Colonic mucosa (tissue), 4 donors: ENCODE measurements at regions not wholly inside any gene's neighbourhood (a gene's known extent, or its start where the extent isn't known, plus 50 kb on each side); places are given as distances from the start of the nearest gene placed in this dataset.
A peak's percentile ranks its signal among the peaks of the same experiment; 100 is the strongest.

ENCODE experiments used
- DNase-seq: peaks from one replicate; pipeline ENCODE4 v3.0.0-alpha.2; 2020
- H3K27ac ChIP-seq: fragments of 200-600 bp; one replicate; pipeline ENCODE4 v1.8.0; 2021
- H3K27me3 ChIP-seq: fragments of 200-600 bp; one replicate; pipeline ENCODE4 v1.8.0; 2021
- H3K36me3 ChIP-seq: fragments of 200-600 bp; one replicate; pipeline ENCODE4 v1.8.0; 2021
- H3K4me1 ChIP-seq: fragments of 200-600 bp; one replicate; pipeline ENCODE4 v1.8.0; 2021; ENCODE audit warnings: mild to moderate bottlenecking
- H3K4me3 ChIP-seq: fragments of 200-600 bp; one replicate; pipeline ENCODE4 v1.8.0; 2021
- H3K9ac ChIP-seq, 2 donors: one replicate each; pipeline ENCODE4 v1.7.0; 2013; ENCODE audit warnings: control low read depth in 2 of 2, low read depth in 2 of 2, low read length in 2 of 2
- H3K9me3 ChIP-seq: fragments of 200-600 bp; one replicate; pipeline ENCODE4 v1.8.0; 2021
- CTCF ChIP-seq: fragments of 200-600 bp; IDR thresholded peaks from one replicate; pipeline ENCODE4 v1.8.0; 2022; ENCODE audit warnings: antibody characterized with exemption, mild to moderate bottlenecking
- intact Hi-C: fragments of 100-400 bp; cut with DNase I; formaldehyde crosslinking; loops from one replicate; pipeline ENCODE4 v1.14.1; 2022
- donor health status: healthy.
- donor health status: DM: no; HTN: no; CAD: no.
- donor health status: DM: no; HTN: no; CAD: no.

- no peak overlapping the region for H3K27ac ChIP-seq
- peak; percentile 33 for TF ChIP-seq CTCF
- no peaks in the 10 kb centered on the region for H3K4me1 ChIP-seq
- H3K36me3 ChIP-seq: no peaks in the 10 kb centered on the region
- no peaks in the 10 kb centered on the region for H3K9me3 ChIP-seq
- DNase-seq: no peak
- intact Hi-C loops: loop anchor here (2.0 kb wide), 1 partner anchor 31 kb away; no protein-coding TSS in a partner anchor
- no peak overlapping the region for H3K9ac ChIP-seq
- no peaks in the 10 kb centered on the region for H3K27me3 ChIP-seq
- H3K4me3 ChIP-seq: no peak overlapping the region
Measured at GRCh38 chr4:121277194-121278105, 103.4 kb downstream of the QRFPR start.

GRCh38 chr4:121273191-121273590, 107.6 kb downstream of the QRFPR start:
- H3K36me3 ChIP-seq: no peaks in the 10 kb centered on the region
- TF ChIP-seq CTCF: no peak

GRCh38 chr4:121272526-121272925, 108.3 kb downstream of the QRFPR start:
- no peaks in the 10 kb centered on the region for H3K4me1 ChIP-seq
- H3K27ac ChIP-seq: no peak overlapping the region
- no peaks in the 10 kb centered on the region for H3K9me3 ChIP-seq
- no peaks in the 10 kb centered on the region for H3K27me3 ChIP-seq
- no peak for DNase-seq
- H3K36me3 ChIP-seq: no peaks in the 10 kb centered on the region
- intact Hi-C loops: no loop called here
- H3K4me3 ChIP-seq: no peak overlapping the region
- TF ChIP-seq CTCF: no peak
- no peak overlapping the region for H3K9ac ChIP-seq

More at GRCh38 chr4:121273191-121273590, 107.6 kb downstream of the QRFPR start:
- Histone ChIP-seq H3K27ac (no peak overlapping the region), H3K4me3 (no peak overlapping the region), H3K9me3 (no peaks in the 10 kb centered on the region), H3K27me3 (no peaks in the 10 kb centered on the region), H3K4me1 (no peaks in the 10 kb centered on the region), H3K9ac (no peak overlapping the region)
- intact Hi-C loops: no loop called here
- DNase-seq: no peak

GRCh38 chr4:121270389-121270788, 106.3 kb upstream of the TNIP3 start:
- intact Hi-C loops: no loop called here
- Histone ChIP-seq H3K4me3 (no peak overlapping the region), H3K4me1 (no peaks in the 10 kb centered on the region), H3K27ac (no peak overlapping the region), H3K27me3 (no peaks in the 10 kb centered on the region), H3K36me3 (no peaks in the 10 kb centered on the region), H3K9me3 (no peaks in the 10 kb centered on the region), H3K9ac (no peak overlapping the region)
- no peak for TF ChIP-seq CTCF
- no peak for DNase-seq

- no peak overlapping the region for H3K9ac ChIP-seq
- no peak for DNase-seq
- no peak overlapping the region for H3K27ac ChIP-seq
- H3K27me3 ChIP-seq: no peaks in the 10 kb centered on the region
- H3K9me3 ChIP-seq: no peaks in the 10 kb centered on the region
- H3K4me3 ChIP-seq: no peak overlapping the region
- no peaks in the 10 kb centered on the region for H3K36me3 ChIP-seq
- TF ChIP-seq CTCF: no peak
- intact Hi-C loops: no loop called here
- no peaks in the 10 kb centered on the region for H3K4me1 ChIP-seq
Measured at GRCh38 chr4:121269001-121269400, 104.9 kb upstream of the TNIP3 start.
